Panc1 (cell line): ENCODE measurements at regions not wholly inside any gene's neighbourhood (a gene's known extent, or its start where the extent isn't known, plus 50 kb on each side); places are given as distances from the start of the nearest gene placed in this dataset.

ENCODE experiments used
- ATAC-seq: fragments of 200-7000 bp; cut with Tn5 transposase; 2 replicates; pipeline ENCODE4 v1.9.1; 2020; ENCODE audit warnings: mild to moderate bottlenecking, moderate library complexity
- BruUV-seq: library from RNA; stranded (reverse); fragments of 400-500 nt; replicated peaks from 2 replicates; lab custom pipeline; 2021; lab: Mats Ljungman, UMichigan
- CTCF ChIA-PET: fragments of 300-600 bp; sonication (Branson Sonifier 250); formaldehyde crosslinking; loops from one replicate; lab custom pipeline; 2022; ENCODE audit warnings: antibody characterized with exemption; lab: Charles Lee
- POLR2A ChIA-PET: fragments of 300-600 bp; sonication (Branson Sonifier 250); formaldehyde crosslinking; loops from one replicate; lab custom pipeline; 2022; ENCODE audit warnings: antibody characterized with exemption; lab: Charles Lee
- DNase-seq: peaks from one replicate; pipeline ENCODE4 v3.0.0-alpha.2; 2010; ENCODE audit warnings: low read depth, low spot score
- H3K27ac ChIP-seq: 2 replicates; pipeline ENCODE4 v1.5.1; 2011; ENCODE audit warnings: mild to moderate bottlenecking, low read length, inconsistent platforms
- H3K27me3 ChIP-seq: fragments of 200-500 bp; sonication (Bioruptor generic); 2 replicates; pipeline ENCODE4 v1.6.0; 2014; ENCODE audit warnings: low read length, inconsistent platforms; ENCODE audit not compliant: control insufficient read depth, insufficient read depth
- H3K36me3 ChIP-seq: fragments of 200-500 bp; sonication (Bioruptor generic); 2 replicates; pipeline ENCODE4 v1.5.1; 2014; ENCODE audit warnings: inconsistent platforms, mild to moderate bottlenecking, low read length, moderate library complexity; ENCODE audit not compliant: control insufficient read depth, insufficient read depth
- H3K4me1 ChIP-seq: 2 replicates; pipeline ENCODE4 v1.5.1; 2011; ENCODE audit warnings: inconsistent platforms, mild to moderate bottlenecking, low read length, moderate library complexity; ENCODE audit not compliant: control insufficient read depth, insufficient read depth
- H3K4me3 ChIP-seq, 2 experiments: 2 replicates each; pipeline ENCODE4 v1.5.1; 2011 to 2012; ENCODE audit warnings: low read depth in 2 of 2, low read length in 2 of 2, mild to moderate bottlenecking in 2 of 2, inconsistent platforms in 1 of 2, moderate library complexity in 1 of 2
- H3K9me3 ChIP-seq: fragments of 200-500 bp; sonication (Bioruptor generic); 2 replicates; pipeline ENCODE4 v1.5.1; 2014; ENCODE audit warnings: low read depth, mild to moderate bottlenecking, inconsistent platforms, low read length, moderate library complexity; ENCODE audit not compliant: control insufficient read depth, insufficient read depth
- CTCF ChIP-seq: fragments of 450-650 bp; IDR thresholded peaks from 2 replicates; pipeline ENCODE4 v1.5.1; 2017; ENCODE audit warnings: mild to moderate bottlenecking
- POLR2AphosphoS5 ChIP-seq: IDR thresholded peaks from 2 replicates; pipeline ENCODE4 v1.6.1; 2012; ENCODE audit warnings: mild to moderate bottlenecking, low read depth, low read length, moderate library complexity
- REST ChIP-seq, 2 experiments: IDR thresholded peaks; 2 replicates each; pipeline ENCODE4 v1.6.1; 2011 to 2012; ENCODE audit warnings: low read depth in 2 of 2, control low read depth in 1 of 2, low read length in 1 of 2, mild to moderate bottlenecking in 1 of 2, moderate library complexity in 1 of 2; ENCODE audit not compliant: insufficient read depth in 1 of 2
- SIN3A ChIP-seq: IDR thresholded peaks from 2 replicates; pipeline ENCODE4 v1.6.1; 2012; ENCODE audit warnings: low read depth, mild to moderate bottlenecking, low read length, moderate library complexity, borderline replicate concordance; ENCODE audit not compliant: insufficient read depth
- TCF7L2 ChIP-seq: IDR thresholded peaks from 2 replicates; pipeline ENCODE4 v1.6.1; 2011; ENCODE audit warnings: mild to moderate bottlenecking, low read depth, low read length, inconsistent platforms
- in situ Hi-C: cut with HindIII; loops from 2 replicates; pipeline ENCODE4 v1.10.0; 2016; ENCODE audit warnings: low sequenced_read_pairs, low pct_unique_long_range_greater_than_20kb
- intact Hi-C: fragments of 100-400 bp; cut with micrococcal nuclease; formaldehyde crosslinking; loops from one replicate; pipeline ENCODE4 v1.10.0; 2022; ENCODE audit not compliant: unreplicated experiment

GRCh38 chr10:120993089-120993488 is 141.9 kb downstream of the WDR11 start:
- intact Hi-C loops, result no loop called here
- in situ Hi-C loops, result no loop called here
- no peaks in the 10 kb centered on the region for H3K4me1 ChIP-seq
- POLR2A ChIA-PET, result no interaction called here
- peaks cover 11% of the 10 kb centered on the region; the same call in 1 of the 2 replicates for H3K9me3 ChIP-seq
- TF ChIP-seq TCF7L2 (no peak), CTCF (no peak), POLR2AphosphoS5 (no peak), SIN3A (no peak), REST (IDR thresholded peaks at IDR 0.05; ENCODE audit: insufficient read depth in 1 of 2, low read depth in 2 of 2, low read length in 1 of 2) (no peak)
- H3K36me3 ChIP-seq, result no peaks in the 10 kb centered on the region
- no TSS peak for BruUV-seq
- ATAC-seq, result no peak
- no peak overlapping the region for H3K27ac ChIP-seq
- no peak overlapping the region for H3K4me3 ChIP-seq
- CTCF ChIA-PET, result no interaction called here
- no peaks in the 10 kb centered on the region for H3K27me3 ChIP-seq
- DNase-seq, result no peak

- H3K27ac ChIP-seq, result no peak overlapping the region
- DNase-seq (no peak), ATAC-seq (no peak)
- no peaks in the 10 kb centered on the region for H3K4me1 ChIP-seq
- CTCF ChIA-PET, result no interaction called here
- BruUV-seq, result no TSS peak
- in situ Hi-C loops, result no loop called here
- H3K4me3 ChIP-seq, result no peak overlapping the region
- peaks cover 11% of the 10 kb centered on the region; the same call in 1 of the 2 replicates for H3K9me3 ChIP-seq
- no peaks in the 10 kb centered on the region for H3K27me3 ChIP-seq
- intact Hi-C loops, result no loop called here
- no peak for TF ChIP-seq SIN3A
- TF ChIP-seq TCF7L2, result no peak
- TF ChIP-seq POLR2AphosphoS5, result no peak
- TF ChIP-seq CTCF, result no peak
- no peak for TF ChIP-seq REST (IDR thresholded peaks at IDR 0.05; ENCODE audit: insufficient read depth in 1 of 2, low read depth in 2 of 2, low read length in 1 of 2)
- POLR2A ChIA-PET, result no interaction called here
- H3K36me3 ChIP-seq, result no peaks in the 10 kb centered on the region
Observed at GRCh38 chr10:120995768-120996167, 144.6 kb downstream of the WDR11 start.
